ENCODE measurements at regions not wholly inside any gene's neighbourhood (a gene's known extent, or its start where the extent isn't known, plus 50 kb on each side); places are given as distances from the start of the nearest gene placed in this dataset.

- Histone ChIP-seq H3K79me2 (ENCODE audit: insufficient read depth) (no peaks in the 10 kb centered on the region), H3F3A (replicated peaks; ENCODE audit: insufficient read depth) (no peaks in the 10 kb centered on the region), H3K27ac (ENCODE audit: low read depth in 2 of 2, low read length in 1 of 2) (no peak overlapping the region), H3K9ac (no peak overlapping the region), H3K9me2 (no peaks in the 10 kb centered on the region), H3K9me3 (no peaks in the 10 kb centered on the region), H3K36me3 (replicated peaks in 1 of 2; ENCODE audit: control insufficient read depth in 1 of 2, insufficient read depth in 2 of 2, low read length in 1 of 2) (no peaks in the 10 kb centered on the region), H3K27me3 (ENCODE audit: insufficient read depth) (no peaks in the 10 kb centered on the region), H4K20me1 (ENCODE audit: insufficient read depth) (no peaks in the 10 kb centered on the region), H3K4me2 (no peak overlapping the region), H3K4me1 (ENCODE audit: control insufficient read depth in 1 of 2, insufficient read depth in 2 of 2, low read depth in 1 of 2, low read length in 1 of 2) (no peaks in the 10 kb centered on the region), H2AFZ (ENCODE audit: low read depth) (no peak overlapping the region), H3K4me3 (ENCODE audit: low read depth in 2 of 2, low read length in 1 of 2) (no peak overlapping the region)
- TF ChIP-seq NRF1 (IDR thresholded peaks at IDR 0.05; ENCODE audit: low read depth, low read length) (no peak), IRF3 (IDR thresholded peaks at IDR 0.05; ENCODE audit: low read depth, low read length) (no peak), TAF1 (IDR thresholded peaks at IDR 0.05; ENCODE audit: borderline replicate concordance, low read depth, low read length) (no peak), JUND (IDR thresholded peaks at IDR 0.05) (no peak), CHD2 (IDR thresholded peaks at IDR 0.05; ENCODE audit: low read length, partially characterized antibody) (no peak), EZH2phosphoT487 (IDR thresholded peaks at IDR 0.05; ENCODE audit: borderline replicate concordance, low read depth) (no peak), POLR2AphosphoS5 (IDR thresholded peaks at IDR 0.05; ENCODE audit: low read depth, low read length) (no peak), MAX (IDR thresholded peaks at IDR 0.05; ENCODE audit: low read depth) (no peak), TCF12 (IDR thresholded peaks at IDR 0.05) (no peak), YY1 (IDR thresholded peaks at IDR 0.05; ENCODE audit: low read depth) (no peak), MEF2A (IDR thresholded peaks at IDR 0.05; ENCODE audit: borderline replicate concordance, low read depth) (no peak), FOXM1 (IDR thresholded peaks at IDR 0.05; ENCODE audit: low read depth) (no peak), RFX5 (IDR thresholded peaks at IDR 0.05; ENCODE audit: low read length) (no peak), SIN3A (IDR thresholded peaks at IDR 0.05; ENCODE audit: borderline replicate concordance, low read depth, low read length) (no peak), FOSL2 (IDR thresholded peaks at IDR 0.05; ENCODE audit: borderline replicate concordance, low read depth) (no peak), FOXJ3 (CRISPR knock-in tag; IDR thresholded peaks at IDR 0.05) (no peak), MXI1 (IDR thresholded peaks at IDR 0.05; ENCODE audit: low read depth, low read length) (no peak), USF1 (IDR thresholded peaks at IDR 0.05; ENCODE audit: borderline replicate concordance, low read depth) (no peak)
- ChIA-PET CTCF (no interaction called here), POLR2A (no interaction called here)
- WGBS (ENCODE audit: low lambda C conversion rate): 88% methylated on average over 18 of the region's 19 CpGs
- DNase-seq: no peak
These were observed 217.1 kb upstream of the MAN1A1 start for GRCh38 chr6:119566546-119567260.
